NCI-H1694 treated with DMSO at 0.1 percent for 48 hours (cell line): ENCODE measurements at regions not wholly inside any gene's neighbourhood (a gene's known extent, or its start where the extent isn't known, plus 50 kb on each side); places are given as distances from the start of the nearest gene placed in this dataset.

Experiments
- DNase-seq: peaks from one replicate; lab custom pipeline; 2025; lab: John Stamatoyannopoulos, UW

DNA sequence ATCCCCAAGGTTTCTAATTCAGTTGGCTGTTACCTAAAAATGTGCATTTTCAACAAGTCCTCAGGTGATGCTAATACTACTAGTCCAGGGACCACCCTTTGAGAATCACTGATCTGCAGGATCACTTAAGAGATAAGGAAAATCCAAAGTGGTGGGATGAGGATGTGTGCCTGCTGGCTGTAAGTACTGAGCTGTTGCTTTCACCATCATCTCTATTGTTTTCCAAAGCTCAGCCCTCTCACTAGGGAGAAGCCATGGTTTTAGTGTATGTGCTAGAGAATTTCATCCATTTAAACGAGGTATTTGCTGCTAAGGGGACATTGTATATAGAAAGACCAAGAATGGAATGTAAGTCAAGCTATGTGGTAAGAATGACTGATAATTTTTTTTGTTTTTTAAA, 202.3 kb downstream of the KIF21A start:
- no peak for DNase-seq

GRCh38 chr12:39239490-39240486, 203.1 kb downstream of the KIF21A start:
- no peak for DNase-seq

DNA sequence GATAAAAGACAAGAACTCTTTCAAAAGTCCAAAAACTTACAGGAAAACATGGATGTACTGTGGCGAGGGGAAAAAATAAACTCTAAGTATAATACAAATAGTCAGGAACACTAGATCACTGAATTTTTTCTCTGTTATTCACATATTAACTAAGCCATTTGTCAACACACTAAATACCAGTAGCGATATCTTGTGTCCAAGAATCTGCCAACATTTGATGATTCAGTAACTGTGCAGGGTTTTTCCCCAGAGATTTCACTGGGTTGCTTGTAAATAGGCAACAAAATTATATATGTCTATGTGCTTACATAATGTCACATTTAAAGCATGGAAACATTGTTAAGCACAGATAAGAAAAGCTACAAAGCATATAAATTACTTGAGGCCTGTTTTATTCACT, 205.9 kb downstream of the KIF21A start:
- DNase-seq = no peak

- no peak for DNase-seq
These were observed 206.7 kb downstream of the KIF21A start for GRCh38 chr12:39235990-39236767.

DNA sequence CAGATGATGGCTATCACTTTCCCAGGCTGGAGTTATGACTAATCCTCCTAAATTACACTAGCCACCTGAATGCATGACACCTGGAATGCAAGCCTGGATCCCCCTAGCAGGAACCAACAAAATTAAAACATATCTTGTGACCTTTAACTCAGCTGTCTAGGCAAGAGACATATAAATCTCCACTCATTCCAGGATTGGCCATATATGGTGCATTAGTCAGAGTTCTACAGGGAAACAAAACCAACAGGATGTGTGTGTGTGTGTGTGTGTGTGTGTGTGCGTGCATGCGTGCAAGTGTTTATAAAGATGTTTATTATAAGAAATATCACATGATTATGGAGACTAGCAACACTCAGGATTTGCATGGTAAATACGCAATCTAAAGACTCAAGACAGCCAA, 212.8 kb downstream of the KIF21A start:
- no peak for DNase-seq

GRCh38 chr12:39227218-39227617, 215.7 kb downstream of the KIF21A start:
- no peak for DNase-seq

DNA sequence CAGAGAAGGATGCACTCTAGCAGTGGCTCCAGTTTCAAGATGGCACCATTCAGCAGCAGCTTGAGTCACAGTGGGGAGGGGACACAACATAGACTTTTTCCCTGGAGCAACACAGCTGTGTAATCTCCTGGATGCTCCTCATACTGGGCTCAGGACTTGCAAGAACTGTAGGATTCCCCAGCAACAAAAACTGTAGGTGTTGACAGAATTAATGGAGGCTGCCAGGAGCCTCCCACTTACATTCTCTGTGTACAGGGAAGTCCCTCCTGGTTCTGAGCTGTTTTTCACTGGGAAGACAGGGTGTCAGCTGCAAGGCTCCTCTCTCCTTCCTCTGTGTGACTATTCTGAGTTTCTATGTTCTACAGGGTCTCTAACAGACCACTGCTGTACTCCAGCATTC, 217.9 kb downstream of the KIF21A start:
- no peak for DNase-seq

DNA sequence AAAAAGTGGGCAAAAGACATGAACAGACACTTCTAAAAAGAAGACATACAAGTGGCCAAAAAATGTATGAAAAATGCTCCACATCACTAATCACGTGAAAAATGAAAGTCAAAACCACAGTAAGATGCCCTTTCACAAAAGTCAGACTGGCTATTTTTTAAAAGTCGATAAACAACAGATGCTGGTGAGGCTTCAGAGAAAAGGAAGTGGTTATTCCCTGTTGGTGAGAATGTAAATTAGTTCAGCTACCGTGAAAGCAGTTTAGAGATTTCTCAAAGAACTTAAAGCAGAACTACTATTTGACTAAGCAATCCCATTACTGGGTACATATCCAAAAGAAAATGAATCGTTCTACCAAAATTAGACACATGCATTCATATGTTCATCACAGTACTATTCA, 237.0 kb downstream of the KIF21A start:
- no peak for DNase-seq

GRCh38 chr12:39199351-39199750, 243.6 kb downstream of the KIF21A start:
- DNase-seq = no peak

DNA sequence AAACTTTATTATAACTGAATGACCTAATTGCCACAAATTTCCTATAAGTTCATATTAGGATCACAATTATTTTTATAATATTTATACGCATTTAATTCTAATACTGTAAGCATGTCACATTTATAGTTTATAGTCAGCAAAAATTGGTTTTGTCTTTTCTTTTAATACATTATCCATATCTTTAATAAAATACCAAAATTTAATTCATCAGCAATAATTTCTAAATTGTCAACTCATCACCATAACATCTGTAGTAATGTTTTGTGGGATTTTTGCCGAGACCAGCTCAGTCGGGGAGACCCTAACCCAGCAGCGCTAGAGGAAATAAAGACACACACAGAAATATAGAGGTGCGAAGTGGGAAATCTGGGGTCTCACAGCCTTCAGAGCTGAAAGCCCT, 254.2 kb downstream of the KIF21A start:
- no peak for DNase-seq

DNA sequence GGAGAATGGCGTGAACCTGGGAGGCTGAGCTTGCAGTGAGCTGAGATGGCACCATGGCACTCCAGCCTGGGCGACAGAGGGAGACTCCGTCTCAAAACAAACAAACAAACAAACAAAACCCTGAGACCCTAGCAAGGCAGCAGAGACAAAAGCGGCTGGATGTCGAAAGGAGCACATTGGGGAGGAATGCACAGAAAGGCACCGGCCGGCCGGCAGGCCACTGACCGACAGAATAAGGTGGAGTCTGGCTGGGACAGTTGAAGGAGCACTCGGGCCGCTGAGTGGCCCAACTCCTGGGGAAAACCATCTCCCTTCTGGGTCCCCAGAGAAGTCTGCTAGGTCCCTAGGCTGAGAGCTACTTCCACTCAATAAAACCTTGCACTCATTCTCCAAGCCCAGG, 256.2 kb downstream of the KIF21A start:
- DNase-seq = no peak

GRCh38 chr12:39178837-39179236, 264.1 kb downstream of the KIF21A start:
- DNase-seq = no peak

DNA sequence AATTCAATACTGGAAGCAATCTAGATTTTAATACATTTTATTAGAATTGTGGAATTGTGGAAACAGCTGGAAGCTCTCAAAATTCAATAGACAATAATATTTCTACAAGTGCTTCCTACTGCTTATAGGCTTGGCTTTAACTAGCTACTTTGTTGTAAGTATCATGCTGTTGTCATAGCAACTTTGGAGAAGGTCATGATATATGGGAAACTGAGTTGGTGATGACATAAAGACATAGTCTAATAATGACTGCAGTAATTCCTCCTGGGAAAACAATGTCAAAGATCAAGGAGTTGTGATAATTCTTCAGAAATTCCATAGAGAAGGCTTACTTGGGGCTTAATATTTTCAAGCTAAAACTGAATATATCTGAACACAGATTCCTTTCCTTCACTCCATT, 266.6 kb downstream of the KIF21A start:
- no peak for DNase-seq

DNA sequence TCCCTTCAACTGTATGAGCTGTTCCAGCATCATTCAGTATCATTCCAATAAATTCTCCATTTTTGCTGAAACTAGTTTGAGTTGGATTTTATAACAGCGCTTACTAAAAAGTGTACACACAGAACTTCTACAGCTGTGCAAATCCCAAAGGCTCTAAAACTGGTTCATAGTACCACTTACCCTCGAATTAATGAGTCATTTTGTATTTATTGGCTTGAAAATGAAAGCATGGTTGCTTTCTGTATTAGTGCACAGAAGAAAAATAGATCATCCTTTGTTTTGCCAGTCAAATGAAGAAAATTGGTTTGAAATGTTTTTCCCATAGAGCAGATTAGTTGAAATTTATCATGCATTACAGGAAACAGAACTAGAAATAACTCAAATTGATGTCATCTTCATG, 268.3 kb upstream of the CPNE8 start:
- no peak for DNase-seq

DNA sequence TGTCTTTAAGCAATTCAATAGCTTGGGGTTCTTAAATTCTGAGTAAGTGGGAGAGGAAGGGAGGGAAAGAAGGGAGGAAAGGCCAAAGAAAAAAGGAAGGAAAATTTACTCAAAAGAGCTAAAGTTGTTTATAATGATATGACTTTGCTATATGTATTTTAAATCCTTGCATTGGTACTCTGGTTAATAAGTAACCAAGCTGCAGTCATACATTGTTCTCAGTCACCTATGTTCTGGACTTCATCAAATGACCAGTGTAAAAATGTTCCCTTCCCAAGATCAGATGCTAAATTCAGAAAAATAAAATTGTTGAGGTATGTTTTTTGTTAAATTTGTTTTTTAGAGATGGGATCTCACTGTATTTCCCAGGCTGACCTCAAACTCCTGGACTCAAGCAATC, 259.9 kb upstream of the CPNE8 start:
- DNase-seq = no peak

DNA sequence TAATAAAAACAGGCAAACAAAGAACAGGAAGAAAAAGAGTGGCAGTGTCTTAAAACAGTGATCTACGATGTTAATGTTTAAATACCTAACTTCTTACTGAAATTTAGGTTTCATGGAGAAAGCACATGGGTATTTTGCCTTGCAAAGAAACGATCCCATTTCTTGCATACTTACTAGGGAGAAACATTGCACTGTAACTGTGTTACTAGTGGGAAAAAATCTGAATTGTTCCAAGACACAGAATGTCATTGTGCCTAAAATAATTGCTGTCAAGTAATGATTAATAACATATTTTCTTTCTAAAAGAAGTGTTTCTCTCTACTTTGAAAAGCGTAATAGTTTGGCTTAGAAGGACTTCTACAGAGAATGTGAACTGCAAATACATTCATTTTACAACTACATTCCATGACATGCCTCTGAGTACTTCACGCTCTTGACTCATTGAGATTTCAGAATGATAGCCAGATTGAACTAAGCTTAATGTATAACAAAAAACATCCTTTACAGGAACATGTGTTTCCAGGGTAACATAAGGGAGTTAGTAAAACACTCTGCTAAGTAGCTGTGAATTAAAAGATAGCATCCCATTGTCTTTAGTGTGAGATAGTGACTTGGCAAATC, 256.2 kb upstream of the CPNE8 start:
- DNase-seq = no peak

GRCh38 chr12:39157696-39158342, 252.4 kb upstream of the CPNE8 start:
- DNase-seq = no peak

DNA sequence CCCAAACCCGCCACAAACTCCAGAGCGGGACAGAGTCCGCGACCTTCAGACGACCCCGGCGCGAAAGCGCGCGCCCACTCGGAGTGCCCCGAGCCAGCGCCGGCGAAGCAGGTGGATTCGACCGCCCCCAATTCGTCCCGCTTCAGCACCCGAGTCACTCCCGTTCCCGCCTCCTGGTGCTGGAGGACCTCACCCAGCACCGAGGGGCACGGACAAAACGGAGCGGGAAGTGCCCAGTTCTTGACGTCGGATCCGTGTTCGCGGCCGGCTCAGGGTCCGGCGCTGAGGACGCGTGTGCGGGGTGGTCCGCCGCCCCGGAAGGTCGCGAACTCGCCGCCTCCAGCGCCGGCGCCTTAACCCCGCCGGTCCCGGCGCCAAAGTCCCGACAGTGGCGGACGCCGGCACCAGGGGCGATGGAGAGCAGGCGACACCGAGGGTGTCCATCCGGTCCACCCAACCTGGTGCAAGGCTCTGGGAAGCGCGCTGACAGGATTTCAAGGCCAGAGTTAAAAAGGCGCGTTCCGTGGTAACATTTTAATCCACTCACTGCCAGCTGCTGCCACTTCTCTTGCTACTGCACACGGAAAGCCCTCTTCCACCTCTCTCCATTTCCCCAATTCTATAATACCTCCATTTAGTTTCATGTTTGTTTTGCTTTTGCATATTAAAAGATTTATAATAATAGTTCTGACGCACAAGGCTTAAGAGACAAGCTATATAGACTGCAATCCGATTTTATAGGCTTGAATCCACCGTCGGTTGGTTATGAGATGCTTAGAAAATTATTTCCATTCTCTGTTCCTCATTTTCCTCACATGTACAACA, 240.0 kb upstream of the CPNE8 start:
- DNase-seq = no peak

- DNase-seq = no peak
These were observed 239.2 kb upstream of the CPNE8 start for GRCh38 chr12:39144613-39145061.

DNA sequence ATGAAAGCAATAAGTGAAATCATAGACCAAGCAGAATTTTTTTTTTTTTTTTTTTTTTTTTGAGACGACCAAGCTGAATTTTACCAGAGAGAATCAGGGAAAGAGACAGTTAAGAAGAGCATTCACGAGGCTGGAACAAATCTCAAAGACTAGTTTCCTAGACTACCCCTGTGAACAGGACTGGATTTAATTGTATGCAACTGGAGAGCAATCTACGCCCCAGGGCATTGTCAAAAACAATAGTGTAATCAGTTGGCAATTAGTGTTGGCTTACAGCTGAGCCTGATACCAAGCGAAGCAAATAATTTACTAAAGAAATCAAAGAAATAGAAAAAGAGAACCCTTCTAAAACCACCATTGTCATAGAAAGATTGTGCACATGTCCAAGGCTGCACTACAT, 232.9 kb upstream of the CPNE8 start:
- no peak for DNase-seq

- DNase-seq = no peak
These were observed 222.0 kb upstream of the CPNE8 start for GRCh38 chr12:39127401-39127800.
